ENCODE measurements at regions not wholly inside any gene's neighbourhood (a gene's known extent, or its start where the extent isn't known, plus 50 kb on each side); places are given as distances from the start of the nearest gene placed in this dataset.

DNA sequence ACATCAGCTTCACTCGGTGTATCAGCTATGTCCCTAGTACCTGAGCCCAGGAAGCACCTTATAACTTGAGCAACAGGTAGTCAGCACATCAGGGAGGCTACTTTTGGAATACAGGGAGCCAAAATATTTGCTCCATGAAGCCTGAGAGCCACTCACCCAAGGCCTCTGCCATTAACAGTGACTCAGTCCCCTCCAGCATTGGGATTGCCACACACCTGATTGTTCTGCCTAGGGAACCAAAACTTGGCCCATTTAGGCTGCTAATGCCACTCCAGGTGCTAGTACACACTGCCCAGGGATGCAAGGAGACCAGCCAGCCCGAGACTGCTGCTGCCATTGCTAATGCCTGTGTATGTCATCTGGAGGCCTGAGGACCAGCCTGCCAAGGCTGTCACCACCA lies 773.6 kb upstream of the TENM4 start:
- TF ChIP-seq, protein P1, sequence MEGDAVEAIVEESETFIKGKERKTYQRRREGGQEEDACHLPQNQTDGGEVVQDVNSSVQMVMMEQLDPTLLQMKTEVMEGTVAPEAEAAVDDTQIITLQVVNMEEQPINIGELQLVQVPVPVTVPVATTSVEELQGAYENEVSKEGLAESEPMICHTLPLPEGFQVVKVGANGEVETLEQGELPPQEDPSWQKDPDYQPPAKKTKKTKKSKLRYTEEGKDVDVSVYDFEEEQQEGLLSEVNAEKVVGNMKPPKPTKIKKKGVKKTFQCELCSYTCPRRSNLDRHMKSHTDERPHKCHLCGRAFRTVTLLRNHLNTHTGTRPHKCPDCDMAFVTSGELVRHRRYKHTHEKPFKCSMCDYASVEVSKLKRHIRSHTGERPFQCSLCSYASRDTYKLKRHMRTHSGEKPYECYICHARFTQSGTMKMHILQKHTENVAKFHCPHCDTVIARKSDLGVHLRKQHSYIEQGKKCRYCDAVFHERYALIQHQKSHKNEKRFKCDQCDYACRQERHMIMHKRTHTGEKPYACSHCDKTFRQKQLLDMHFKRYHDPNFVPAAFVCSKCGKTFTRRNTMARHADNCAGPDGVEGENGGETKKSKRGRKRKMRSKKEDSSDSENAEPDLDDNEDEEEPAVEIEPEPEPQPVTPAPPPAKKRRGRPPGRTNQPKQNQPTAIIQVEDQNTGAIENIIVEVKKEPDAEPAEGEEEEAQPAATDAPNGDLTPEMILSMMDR (IDR thresholded peaks at IDR 0.05 in 4 of 5, conservative IDR thresholded peaks at IDR 0.05 in 1 of 5), result no peak
- TF ChIP-seq POLR2A (IDR thresholded peaks at IDR 0.05), result no peak

All from gastrocnemius medialis (tissue), 4 donors.